CMK (cell line): ENCODE measurements at regions not wholly inside any gene's neighbourhood (a gene's known extent, or its start where the extent isn't known, plus 50 kb on each side); places are given as distances from the start of the nearest gene placed in this dataset.

Experiments used
- DNase-seq: peaks from one replicate; pipeline ENCODE4 v3.0.0-alpha.2; 2010; ENCODE audit warnings: low read depth

- no peak for DNase-seq
Measured at GRCh38 chr9:91040371-91041215, 239.0 kb downstream of the SYK start.

- no peak for DNase-seq
Measured at GRCh38 chr9:91042024-91042423, 240.4 kb downstream of the SYK start.

- no peak for DNase-seq
Measured at GRCh38 chr9:91042541-91042940, 240.9 kb downstream of the SYK start.

- no peak for DNase-seq
Measured at GRCh38 chr9:91043056-91043810, 241.6 kb downstream of the SYK start.

- no peak for DNase-seq
Measured at GRCh38 chr9:91043811-91044175, 242.2 kb downstream of the SYK start.

- DNase-seq = no peak
Measured at GRCh38 chr9:91044354-91044753, 242.7 kb downstream of the SYK start.

- no peak for DNase-seq
Measured at GRCh38 chr9:91045041-91045440, 243.4 kb downstream of the SYK start.

- no peak for DNase-seq
Measured at GRCh38 chr9:91047529-91047928, 245.9 kb downstream of the SYK start.

GRCh38 chr9:91047993-91048607 lies 246.5 kb downstream of the SYK start:
- no peak for DNase-seq

GRCh38 chr9:91048749-91049148 lies 247.1 kb downstream of the SYK start:
- no peak for DNase-seq

GRCh38 chr9:91053824-91054223 lies 252.2 kb downstream of the SYK start:
- DNase-seq = no peak

GRCh38 chr9:91055845-91056244 lies 254.2 kb downstream of the SYK start:
- no peak for DNase-seq

GRCh38 chr9:91056486-91056885 lies 254.9 kb downstream of the SYK start:
- DNase-seq = no peak

- no peak for DNase-seq
Measured at GRCh38 chr9:91056917-91057316, 255.3 kb downstream of the SYK start.

GRCh38 chr9:91059713-91060112 lies 258.1 kb downstream of the SYK start:
- no peak for DNase-seq

- DNase-seq = no peak
Measured at GRCh38 chr9:91060520-91061343, 259.1 kb downstream of the SYK start.

- no peak for DNase-seq
Measured at GRCh38 chr9:91061506-91061905, 259.9 kb downstream of the SYK start.

- DNase-seq = no peak
Measured at GRCh38 chr9:91062281-91062680, 260.7 kb downstream of the SYK start.

GRCh38 chr9:91063471-91063870 lies 261.9 kb downstream of the SYK start:
- DNase-seq = no peak

GRCh38 chr9:91065231-91066041 lies 263.8 kb downstream of the SYK start:
- DNase-seq = no peak

GRCh38 chr9:91066042-91066415 lies 264.4 kb downstream of the SYK start:
- no peak for DNase-seq
